ENCODE measurements at regions not wholly inside any gene's neighbourhood (a gene's known extent, or its start where the extent isn't known, plus 50 kb on each side); places are given as distances from the start of the nearest gene placed in this dataset.

DNA sequence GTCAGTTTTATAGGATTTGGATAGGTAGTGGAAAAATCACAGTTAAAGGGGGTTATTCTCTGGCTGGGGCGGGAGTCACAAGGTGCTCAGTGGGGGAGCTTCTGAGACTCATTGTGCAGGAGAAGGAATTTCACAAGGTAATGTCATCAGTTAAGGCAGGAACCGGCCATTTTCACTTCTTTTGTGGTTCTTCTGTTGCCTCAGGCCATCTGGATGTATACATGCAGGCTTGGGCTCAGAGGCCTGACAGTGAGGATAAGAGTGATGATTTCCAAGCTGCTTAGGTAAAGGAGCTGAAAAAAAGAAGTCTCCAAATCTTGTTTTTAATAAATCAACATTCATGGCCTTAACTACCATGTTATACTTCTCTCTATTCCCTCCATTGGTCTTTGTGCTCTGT lies 622.9 kb upstream of the ID4 start:
- no peak for TF ChIP-seq POLR2AphosphoS5 (IDR thresholded peaks at IDR 0.05; ENCODE audit: low read depth, low read length)
- TF ChIP-seq POLR2A (IDR thresholded peaks at IDR 0.05; ENCODE audit: low read depth, low read length): no peak
- TF ChIP-seq TAF1 (IDR thresholded peaks at IDR 0.05; ENCODE audit: low read depth, low read length): no peak
- TF ChIP-seq POU2F2 (IDR thresholded peaks at IDR 0.05; ENCODE audit: low read depth, low read length): no peak
